Naive thymus-derived CD8-positive, alpha-beta T cell (primary cell): ENCODE measurements at regions not wholly inside any gene's neighbourhood (a gene's known extent, or its start where the extent isn't known, plus 50 kb on each side); places are given as distances from the start of the nearest gene placed in this dataset.

Source experiments
- ATAC-seq, 2 donors: fragments of 150-1000 bp; cut with Tn5 transposase in 1 of 2; sonication (Bioruptor Pico), chemical (Tn5 transposase) in 1 of 2; 1 replicate in 1 of 2; 2 replicates in 1 of 2; pipeline ENCODE4 v1.10.0; 2021; ENCODE audit warnings: mild to moderate bottlenecking in 2 of 2, moderate library complexity in 2 of 2
- POLR2A ChIA-PET: fragments of 350-600 bp; sonication (Branson Sonifier 250); formaldehyde crosslinking; loops from one replicate; lab custom pipeline; 2021; ENCODE audit warnings: antibody characterized with exemption; lab: Charles Lee
- DNase-seq, 10 donors: peaks; one replicate each; pipeline versions ENCODE4 v3.0.0 to v3.0.0-alpha.2; 2020 to 2022
- H3K27ac Mint-ChIP-seq, 10 donors: one replicate each; pipeline ENCODE4 v1.8.0; 2020 to 2022; ENCODE audit warnings: mild to moderate bottlenecking in 10 of 10, mixed read lengths in 10 of 10, moderate library complexity in 4 of 10, inconsistent platforms in 1 of 10
- H3K27me3 Mint-ChIP-seq, 5 donors: one replicate each; pipeline ENCODE4 v1.8.0; 2021 to 2022; ENCODE audit warnings: mixed read lengths in 5 of 5
- H3K36me3 Mint-ChIP-seq, 3 donors: one replicate each; pipeline ENCODE4 v1.8.0; 2020 to 2022; ENCODE audit warnings: mixed read lengths in 3 of 3, mild to moderate bottlenecking in 2 of 3, inconsistent platforms in 1 of 3
- H3K4me1 Mint-ChIP-seq, 4 donors: one replicate each; pipeline ENCODE4 v1.8.0; 2021 to 2022; ENCODE audit warnings: mixed read lengths in 4 of 4
- H3K4me3 Mint-ChIP-seq, 10 donors: one replicate each; pipeline ENCODE4 v1.8.0; 2020 to 2022; ENCODE audit warnings: mild to moderate bottlenecking in 10 of 10, mixed read lengths in 10 of 10, moderate library complexity in 6 of 10, inconsistent platforms in 1 of 10
- H3K9me3 Mint-ChIP-seq, 9 donors: one replicate each; pipeline ENCODE4 v1.8.0; 2020 to 2022; ENCODE audit warnings: mixed read lengths in 9 of 9, mild to moderate bottlenecking in 3 of 9, inconsistent platforms in 1 of 9, moderate library complexity in 1 of 9

GRCh38 chr20:39882806-39883205, 806.2 kb downstream of the MAFB start:
- Mint-ChIP-seq H3K4me1 (no peaks in the 10 kb centered on the region), H3K27ac (no peak overlapping the region), H3K36me3 (peaks cover 0 to 10% (median 0%) of the 10 kb centered on the region in 3 donors), H3K27me3 (peaks cover 0 to 7% (median 0%) of the 10 kb centered on the region in 5 donors), H3K4me3 (no peak overlapping the region), H3K9me3 (peaks cover 0 to 14% (median 2%) of the 10 kb centered on the region in 9 donors)
- POLR2A ChIA-PET: no interaction called here
- DNase-seq (no peak), ATAC-seq (no peak)

- peaks cover 0 to 12% (median 1%) of the 10 kb centered on the region in 5 donors for H3K27me3 Mint-ChIP-seq
- H3K9me3 Mint-ChIP-seq: peaks cover 0 to 14% (median 2%) of the 10 kb centered on the region in 9 donors
- POLR2A ChIA-PET: no interaction called here
- ATAC-seq: no peak
- no peak for DNase-seq
- peaks cover 0 to 10% (median 0%) of the 10 kb centered on the region in 3 donors for H3K36me3 Mint-ChIP-seq
- H3K4me1 Mint-ChIP-seq: no peaks in the 10 kb centered on the region
- no peak overlapping the region for H3K27ac Mint-ChIP-seq
- H3K4me3 Mint-ChIP-seq: no peak overlapping the region
These were observed 808.1 kb downstream of the MAFB start for GRCh38 chr20:39880890-39881289.

GRCh38 chr20:39879296-39879695, 809.7 kb downstream of the MAFB start:
- Mint-ChIP-seq H3K9me3 (peaks cover 0 to 14% (median 4%) of the 10 kb centered on the region in 9 donors), H3K27ac (no peak overlapping the region), H3K4me1 (no peaks in the 10 kb centered on the region), H3K36me3 (peaks cover 0 to 10% (median 0%) of the 10 kb centered on the region in 3 donors), H3K27me3 (peaks cover 0 to 21% (median 2%) of the 10 kb centered on the region in 5 donors), H3K4me3 (no peak overlapping the region)
- POLR2A ChIA-PET: no interaction called here
- no peak for DNase-seq
- no peak for ATAC-seq

GRCh38 chr20:39878809-39879208, 810.2 kb downstream of the MAFB start:
- Mint-ChIP-seq H3K9me3 (peaks cover 0 to 14% (median 4%) of the 10 kb centered on the region in 9 donors), H3K4me3 (no peak overlapping the region), H3K27ac (no peak overlapping the region), H3K4me1 (no peaks in the 10 kb centered on the region), H3K27me3 (peaks cover 0 to 21% (median 2%) of the 10 kb centered on the region in 5 donors), H3K36me3 (peaks cover 0 to 10% (median 0%) of the 10 kb centered on the region in 3 donors)
- ATAC-seq: no peak
- POLR2A ChIA-PET: no interaction called here
- DNase-seq: no peak

- peaks cover 0 to 15% (median 4%) of the 10 kb centered on the region in 9 donors for H3K9me3 Mint-ChIP-seq
- DNase-seq (no peak), ATAC-seq (no peak)
- POLR2A ChIA-PET: no interaction called here
- peaks cover 0 to 21% (median 2%) of the 10 kb centered on the region in 5 donors for H3K27me3 Mint-ChIP-seq
- no peak overlapping the region for H3K4me3 Mint-ChIP-seq
- H3K27ac Mint-ChIP-seq: no peak overlapping the region
- H3K4me1 Mint-ChIP-seq: no peaks in the 10 kb centered on the region
- H3K36me3 Mint-ChIP-seq: peaks cover 0 to 10% (median 0%) of the 10 kb centered on the region in 3 donors
These were observed 810.7 kb downstream of the MAFB start for GRCh38 chr20:39878320-39878719.

GRCh38 chr20:39877788-39878187, 811.2 kb downstream of the MAFB start:
- no peak for ATAC-seq
- Mint-ChIP-seq H3K9me3 (peaks cover 0 to 20% (median 4%) of the 10 kb centered on the region in 9 donors), H3K27ac (no peak overlapping the region), H3K36me3 (peaks cover 0 to 10% (median 0%) of the 10 kb centered on the region in 3 donors), H3K4me3 (no peak overlapping the region), H3K27me3 (peaks cover 0 to 21% (median 2%) of the 10 kb centered on the region in 5 donors), H3K4me1 (peaks cover 0 to 3% (median 0%) of the 10 kb centered on the region in 4 donors)
- DNase-seq: no peak
- POLR2A ChIA-PET: no interaction called here

- no peak for ATAC-seq
- Mint-ChIP-seq H3K4me1 (peaks cover 0 to 3% (median 0%) of the 10 kb centered on the region in 4 donors), H3K4me3 (no peak overlapping the region), H3K27ac (no peak overlapping the region), H3K9me3 (peaks cover 0 to 19% (median 4%) of the 10 kb centered on the region in 9 donors), H3K36me3 (peaks cover 0 to 10% (median 0%) of the 10 kb centered on the region in 3 donors), H3K27me3 (peaks cover 0 to 21% (median 2%) of the 10 kb centered on the region in 5 donors)
- DNase-seq: no peak
- POLR2A ChIA-PET: no interaction called here
These were observed 811.9 kb downstream of the MAFB start for GRCh38 chr20:39876976-39877635.

- Mint-ChIP-seq H3K4me1 (peaks cover 0 to 3% (median 0%) of the 10 kb centered on the region in 4 donors), H3K36me3 (no peaks in the 10 kb centered on the region), H3K4me3 (no peak overlapping the region), H3K9me3 (peaks cover 0 to 12% (median 0%) of the 10 kb centered on the region in 9 donors), H3K27ac (no peak overlapping the region), H3K27me3 (peaks cover 0 to 21% (median 2%) of the 10 kb centered on the region in 5 donors)
- DNase-seq (no peak), ATAC-seq (no peak)
- POLR2A ChIA-PET: no interaction called here
These were observed 813.4 kb downstream of the MAFB start for GRCh38 chr20:39875492-39876110.

GRCh38 chr20:39874049-39874893, 814.8 kb downstream of the MAFB start:
- Mint-ChIP-seq H3K9me3 (peaks cover 0 to 12% (median 0%) of the 10 kb centered on the region in 9 donors), H3K27ac (no peak overlapping the region), H3K36me3 (no peaks in the 10 kb centered on the region), H3K4me1 (peaks cover 0 to 3% (median 0%) of the 10 kb centered on the region in 4 donors), H3K4me3 (no peak overlapping the region), H3K27me3 (peaks cover 0 to 27% (median 2%) of the 10 kb centered on the region in 5 donors)
- no peak for ATAC-seq
- POLR2A ChIA-PET: no interaction called here
- no peak for DNase-seq

- Mint-ChIP-seq H3K27ac (no peak overlapping the region), H3K4me3 (no peak overlapping the region), H3K9me3 (peaks cover 0 to 15% (median 0%) of the 10 kb centered on the region in 9 donors), H3K36me3 (no peaks in the 10 kb centered on the region), H3K4me1 (peaks cover 0 to 3% (median 0%) of the 10 kb centered on the region in 4 donors), H3K27me3 (peaks cover 0 to 20% (median 2%) of the 10 kb centered on the region in 5 donors)
- DNase-seq (no peak), ATAC-seq (no peak)
- POLR2A ChIA-PET: no interaction called here
These were observed 815.8 kb downstream of the MAFB start for GRCh38 chr20:39873286-39873685.

GRCh38 chr20:39871013-39871412, 818.0 kb downstream of the MAFB start:
- POLR2A ChIA-PET: no interaction called here
- H3K27me3 Mint-ChIP-seq: peaks cover 0 to 21% (median 3%) of the 10 kb centered on the region in 5 donors
- peaks cover 0 to 23% (median 2%) of the 10 kb centered on the region in 9 donors for H3K9me3 Mint-ChIP-seq
- ATAC-seq: no peak
- H3K27ac Mint-ChIP-seq: no peak overlapping the region
- no peaks in the 10 kb centered on the region for H3K36me3 Mint-ChIP-seq
- H3K4me1 Mint-ChIP-seq: peaks cover 0 to 3% (median 0%) of the 10 kb centered on the region in 4 donors
- DNase-seq: no peak
- H3K4me3 Mint-ChIP-seq: no peak overlapping the region

- Mint-ChIP-seq H3K27me3 (peaks cover 1 to 34% (median 6%) of the 10 kb centered on the region in 5 donors), H3K4me3 (no peak overlapping the region), H3K36me3 (no peaks in the 10 kb centered on the region), H3K4me1 (no peaks in the 10 kb centered on the region), H3K27ac (no peak overlapping the region), H3K9me3 (peaks cover 0 to 12% (median 0%) of the 10 kb centered on the region in 9 donors)
- no peak for ATAC-seq
- POLR2A ChIA-PET: no interaction called here
- DNase-seq: no peak
These were observed 823.6 kb downstream of the MAFB start for GRCh38 chr20:39865446-39865845.
